Fibroblast of the conjunctiva (primary cell): ENCODE measurements at regions not wholly inside any gene's neighbourhood (a gene's known extent, or its start where the extent isn't known, plus 50 kb on each side); places are given as distances from the start of the nearest gene placed in this dataset.

Experiments used
- DNase-seq: peaks from one replicate; pipeline ENCODE4 v3.0.0-alpha.2; 2010; ENCODE audit warnings: low read depth

DNA sequence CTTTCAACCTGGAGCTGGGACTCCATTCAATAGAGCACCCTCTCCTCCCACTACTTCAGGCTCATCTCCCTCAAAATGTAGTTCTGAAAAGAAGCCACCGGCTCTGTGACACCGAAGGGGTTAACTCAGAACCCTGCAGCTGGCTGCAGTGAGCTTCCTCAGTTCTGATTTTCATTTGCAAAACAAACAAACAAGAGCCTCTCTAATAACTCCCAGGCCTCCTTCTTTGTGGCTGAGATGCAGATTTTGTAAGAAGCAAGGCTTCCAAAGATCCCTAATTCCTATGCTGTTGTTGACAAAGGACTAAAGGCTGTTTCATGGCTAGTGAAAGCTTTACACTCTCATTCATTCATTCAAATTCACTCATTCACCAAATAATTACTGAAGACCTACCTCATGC, 333.4 kb upstream of the TBX3 start:
- no peak for DNase-seq

DNA sequence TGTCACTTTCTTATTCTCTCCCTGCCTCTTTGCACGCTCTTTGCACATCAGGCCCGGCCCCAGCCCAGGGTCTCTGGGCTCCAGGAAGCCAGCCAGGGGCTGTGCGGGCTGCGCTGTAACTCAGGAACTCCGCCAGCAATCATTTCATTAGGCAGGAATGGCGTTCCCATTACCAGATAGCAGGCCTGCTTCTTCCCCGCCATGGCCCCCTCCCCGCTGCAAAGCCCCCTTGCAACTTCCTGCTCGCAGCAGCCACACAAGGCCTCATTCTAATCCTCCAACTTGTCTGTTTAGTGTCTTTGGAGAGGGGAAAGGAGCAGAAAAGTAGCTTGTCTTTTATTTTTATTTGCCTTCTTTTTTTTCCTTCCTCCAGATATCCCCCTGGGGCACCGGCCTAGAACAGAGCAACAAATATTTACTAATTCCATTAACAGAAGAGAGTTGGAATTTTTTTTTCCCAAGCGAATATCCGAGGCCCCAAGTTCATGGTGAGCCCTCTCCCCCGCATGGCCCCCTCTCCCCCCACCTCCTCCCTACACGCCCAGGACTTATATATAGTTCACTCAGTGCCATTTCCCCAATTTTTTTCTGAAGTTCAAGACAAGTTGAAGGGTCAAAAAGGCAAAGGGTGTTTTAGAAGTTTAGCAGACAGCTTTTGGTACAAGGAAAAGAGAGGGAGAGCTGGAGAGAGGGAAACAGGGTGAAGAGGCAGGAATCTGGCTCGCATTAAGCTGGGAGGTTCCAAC, 329.4 kb upstream of the TBX3 start:
- DNase-seq, result no peak

DNA sequence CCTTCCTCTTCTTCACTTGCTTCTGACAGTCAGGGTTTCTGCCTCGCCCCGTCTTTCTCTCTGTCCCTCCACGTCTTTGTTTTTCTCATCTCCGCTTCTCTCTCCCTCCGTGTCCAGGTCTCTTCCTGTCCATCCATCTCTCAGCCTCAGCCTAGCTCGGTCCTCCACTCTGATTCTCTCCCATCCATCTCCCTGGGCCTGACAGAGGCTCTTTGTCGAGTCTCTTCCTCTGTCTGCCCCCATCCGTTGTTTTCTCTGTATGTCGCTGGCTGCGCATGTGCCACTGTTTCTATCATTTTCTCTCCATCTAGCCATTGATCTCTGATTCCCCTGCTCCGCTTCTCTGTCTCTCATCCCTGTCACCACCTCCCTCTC, 328.9 kb upstream of the TBX3 start:
- DNase-seq, result no peak

DNA sequence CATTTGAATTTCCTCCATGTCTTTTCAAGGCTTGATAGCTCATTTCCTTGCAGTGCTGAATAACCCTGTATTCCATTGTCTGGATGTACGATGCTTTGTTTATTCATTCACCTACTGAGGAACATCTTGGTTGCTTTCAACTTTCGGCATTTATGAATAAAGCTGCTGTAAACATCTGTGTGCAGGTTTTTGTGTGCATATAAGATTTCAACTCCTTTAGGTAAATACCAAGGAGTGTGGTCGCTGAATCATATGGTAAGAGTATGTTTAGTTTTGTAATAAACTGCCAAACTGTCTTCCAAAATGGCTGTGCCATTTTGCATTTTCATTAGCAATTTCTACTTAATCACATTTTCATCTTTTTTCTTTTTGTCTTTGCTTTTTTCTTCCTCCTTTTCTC, 327.7 kb upstream of the TBX3 start:
- no peak for DNase-seq

DNA sequence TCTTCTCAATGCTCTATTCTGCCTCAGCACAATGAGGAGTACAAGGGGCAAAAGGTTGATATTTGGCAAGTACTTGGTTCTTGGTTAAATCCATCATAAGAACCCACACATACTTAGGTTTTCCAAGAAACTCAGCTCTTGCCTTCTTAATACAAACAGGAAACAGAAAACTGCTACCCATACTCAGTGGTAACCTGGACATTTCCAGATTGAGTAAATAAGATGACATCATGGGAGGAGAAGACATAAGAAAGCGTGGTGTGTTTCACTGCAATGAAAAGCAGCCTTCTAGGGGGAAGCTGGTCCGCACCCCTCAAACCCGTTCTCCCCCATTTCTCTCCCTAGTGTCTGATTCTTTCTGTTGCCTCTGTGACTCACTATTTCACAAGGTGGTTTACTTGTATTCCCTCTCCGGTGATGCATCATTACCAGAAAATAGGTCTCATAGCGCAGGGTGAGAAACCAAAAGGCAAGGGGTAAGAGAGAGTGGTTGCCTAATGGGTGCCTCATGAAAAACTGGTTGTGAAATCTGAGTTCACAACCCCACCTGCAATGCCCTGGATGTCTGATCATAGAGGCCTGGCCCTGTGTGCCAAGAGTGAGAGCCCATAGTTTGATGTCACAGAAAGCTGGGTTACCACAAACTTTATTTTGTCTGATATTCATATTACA, 326.5 kb upstream of the TBX3 start:
- no peak for DNase-seq

DNA sequence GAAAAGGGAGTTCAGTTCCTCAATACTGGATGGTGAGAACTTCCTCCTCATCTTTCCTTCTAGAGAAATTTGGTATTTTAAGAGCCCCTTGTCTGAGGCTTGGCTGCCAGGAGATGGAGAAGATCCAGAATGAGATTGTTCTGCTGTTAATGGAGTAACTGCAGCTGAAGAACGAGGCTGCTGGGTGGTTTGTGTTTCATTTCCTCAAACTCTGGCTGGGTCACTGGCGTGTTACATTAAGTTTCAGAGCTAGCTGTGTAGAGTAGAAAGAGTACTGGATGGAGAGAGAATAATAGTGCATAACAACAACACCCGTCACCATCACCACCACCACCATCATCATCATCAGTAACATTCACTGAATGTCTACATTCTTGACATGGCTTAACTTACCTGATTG, 325.0 kb upstream of the TBX3 start:
- no peak for DNase-seq

DNA sequence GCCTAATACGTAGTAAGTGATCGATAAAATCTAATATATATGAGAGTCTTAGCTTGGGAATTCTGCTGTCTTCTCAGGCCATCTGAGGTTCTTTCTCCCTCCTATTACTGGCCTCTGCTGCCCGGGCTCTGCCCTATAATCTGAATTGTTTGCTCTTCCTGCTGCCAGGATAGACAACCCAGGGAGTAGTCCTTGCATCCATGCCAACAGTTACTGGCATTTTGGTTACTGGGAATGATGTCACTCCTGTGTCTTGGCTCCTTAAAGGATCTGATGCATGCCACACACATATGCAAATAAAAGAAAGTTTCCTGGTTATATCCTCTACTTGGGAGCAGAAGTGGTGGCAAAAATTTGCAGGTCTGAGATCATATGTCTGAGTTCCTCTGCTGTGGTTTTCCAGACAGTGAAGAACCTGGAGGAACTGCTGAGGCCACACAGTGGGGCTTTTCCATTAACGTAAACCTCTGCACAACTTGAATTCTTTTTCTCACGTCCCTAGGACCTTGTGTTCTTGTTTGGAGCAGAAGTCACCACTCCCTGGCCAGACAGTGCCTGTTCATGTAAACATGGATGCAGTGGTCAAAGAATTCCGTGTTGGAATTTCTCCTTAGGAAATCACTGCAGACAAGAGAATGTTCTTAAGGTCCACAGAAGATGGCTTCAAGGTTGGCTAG, 320.6 kb upstream of the TBX3 start:
- no peak for DNase-seq

DNA sequence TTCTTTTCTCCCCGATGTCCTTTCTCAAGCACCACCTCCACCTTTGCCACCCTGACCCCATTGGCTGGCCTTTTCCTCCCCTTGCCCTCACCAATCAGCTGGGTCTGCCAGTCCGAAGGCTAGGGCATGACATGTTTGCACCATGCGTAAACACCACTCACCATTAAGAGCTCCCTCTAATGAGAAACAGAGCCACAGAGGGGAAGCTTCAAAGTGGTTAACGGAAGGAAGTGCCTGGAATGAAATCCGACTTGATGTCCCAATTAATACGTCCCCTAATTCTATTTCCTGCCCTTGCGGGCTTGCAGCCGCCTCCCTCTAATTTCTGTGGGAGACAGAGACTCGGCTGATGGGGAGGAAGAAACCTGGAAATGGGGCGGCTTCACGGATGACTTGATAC, 318.5 kb upstream of the TBX3 start:
- DNase-seq, result no peak

DNA sequence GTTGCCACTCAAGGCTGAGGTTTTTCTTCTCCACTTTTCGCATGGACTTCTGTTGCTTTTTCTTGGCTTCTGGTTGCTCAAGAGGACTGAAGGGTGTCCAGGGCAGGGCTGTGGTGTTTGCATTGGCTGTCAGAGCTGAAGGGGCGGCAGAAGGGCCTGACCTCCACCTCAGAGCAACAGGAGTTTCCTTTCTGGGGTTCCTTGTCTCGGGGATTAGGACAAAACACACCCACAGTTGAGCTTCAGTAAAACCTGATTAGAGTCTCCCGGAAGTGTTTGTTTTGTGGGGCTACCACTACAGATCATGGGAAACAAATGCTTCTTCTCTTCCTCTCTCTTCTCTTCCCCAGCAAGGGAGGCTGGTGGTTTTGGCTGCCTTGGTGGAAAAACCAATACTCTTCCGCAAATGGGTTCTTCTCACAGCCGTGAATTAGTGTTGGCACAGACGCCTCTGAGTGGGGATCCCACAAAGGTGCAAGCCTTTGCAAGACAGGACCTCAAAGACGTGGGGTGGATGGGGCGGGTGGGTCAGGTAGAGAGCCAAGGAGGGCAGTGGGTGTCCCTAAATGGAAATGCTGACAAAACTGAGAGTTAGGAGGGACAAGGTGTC, 317.7 kb upstream of the TBX3 start:
- no peak for DNase-seq

DNA sequence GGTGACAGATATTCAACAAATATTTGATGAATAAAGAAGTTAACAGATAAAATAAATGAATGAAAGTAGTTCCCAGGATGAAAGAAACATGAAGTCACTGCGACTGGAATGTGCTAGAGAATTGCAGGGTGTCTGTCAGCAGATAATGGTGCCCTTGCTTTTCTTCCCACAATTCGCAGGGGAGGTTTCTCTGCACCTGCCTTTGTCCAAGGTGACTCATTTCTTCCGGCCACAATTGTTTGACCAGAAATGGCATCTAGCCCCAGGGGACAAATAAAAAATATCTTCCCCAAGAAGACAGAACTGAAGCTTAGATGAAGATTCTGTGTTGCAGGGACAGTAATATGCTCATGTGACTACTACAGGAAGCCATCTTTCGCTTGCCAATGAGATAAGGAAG, 316.1 kb upstream of the TBX3 start:
- DNase-seq, result no peak

DNA sequence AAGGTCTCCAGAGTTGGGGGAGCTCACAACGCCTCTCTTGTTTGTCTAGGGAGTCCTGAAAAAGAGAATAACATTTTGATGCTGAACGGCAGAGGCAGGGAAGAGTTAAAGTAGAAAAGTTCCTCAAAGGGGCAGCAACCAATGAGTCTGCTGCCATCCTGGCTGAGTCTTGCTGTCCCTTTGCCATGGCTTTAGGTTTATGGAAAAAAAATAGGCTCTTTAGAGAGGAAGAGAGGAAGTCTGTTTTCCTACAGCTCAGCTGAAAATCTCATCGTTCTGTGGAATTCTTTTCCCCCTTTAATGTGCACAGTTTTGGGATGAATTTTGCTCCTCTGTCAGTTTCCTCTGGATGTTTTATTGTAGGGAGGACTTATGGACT, 314.8 kb upstream of the TBX3 start:
- DNase-seq, result no peak

DNA sequence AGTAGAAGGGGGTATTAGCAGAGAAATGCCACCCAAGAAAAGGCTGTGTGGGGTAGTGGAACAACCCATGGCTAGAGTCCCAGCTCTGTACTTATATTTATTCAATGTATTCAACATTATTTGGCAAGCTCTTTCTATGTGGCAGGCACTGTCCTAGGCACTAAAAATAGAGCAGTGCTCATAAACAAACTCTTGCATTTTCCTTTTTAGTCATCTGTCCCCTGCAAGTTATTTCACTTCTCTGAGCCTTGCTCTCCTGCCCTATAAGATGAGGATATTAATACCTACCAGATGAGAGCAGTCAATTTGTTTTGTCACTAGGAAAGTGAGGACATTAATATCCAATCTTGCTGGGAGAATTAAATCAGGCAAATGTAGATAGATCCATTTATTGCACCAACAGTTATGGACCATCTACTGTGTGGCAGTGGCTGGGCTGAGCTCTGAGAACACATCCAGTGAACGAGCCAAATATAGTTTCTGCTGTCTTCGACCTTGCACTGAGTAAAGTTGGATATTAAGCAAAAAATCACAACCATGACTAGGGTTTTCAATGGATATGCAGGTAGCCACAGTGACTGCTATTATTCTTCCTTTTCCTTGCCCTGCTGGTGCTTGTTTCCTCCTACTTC, 314.3 kb upstream of the TBX3 start:
- DNase-seq, result no peak

DNA sequence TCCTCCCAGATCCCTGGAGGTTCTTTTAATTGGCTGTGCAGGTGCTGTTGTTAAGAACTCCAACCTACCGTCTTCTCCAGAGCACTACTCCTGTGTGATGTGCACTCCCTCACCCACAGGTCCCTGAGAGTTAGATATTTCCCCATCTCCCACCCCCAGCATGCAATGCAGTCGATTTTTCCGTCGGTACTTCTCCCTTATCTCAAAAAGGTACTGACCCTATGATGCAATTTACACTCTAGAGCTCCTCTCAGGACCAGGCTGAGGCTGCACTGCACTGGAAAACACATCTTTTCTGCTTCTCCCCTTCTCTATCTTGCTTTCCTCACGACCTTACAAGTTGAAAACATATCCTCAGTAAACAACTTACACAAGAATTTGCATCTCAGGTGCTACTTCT, 312.4 kb upstream of the TBX3 start:
- DNase-seq, result no peak

DNA sequence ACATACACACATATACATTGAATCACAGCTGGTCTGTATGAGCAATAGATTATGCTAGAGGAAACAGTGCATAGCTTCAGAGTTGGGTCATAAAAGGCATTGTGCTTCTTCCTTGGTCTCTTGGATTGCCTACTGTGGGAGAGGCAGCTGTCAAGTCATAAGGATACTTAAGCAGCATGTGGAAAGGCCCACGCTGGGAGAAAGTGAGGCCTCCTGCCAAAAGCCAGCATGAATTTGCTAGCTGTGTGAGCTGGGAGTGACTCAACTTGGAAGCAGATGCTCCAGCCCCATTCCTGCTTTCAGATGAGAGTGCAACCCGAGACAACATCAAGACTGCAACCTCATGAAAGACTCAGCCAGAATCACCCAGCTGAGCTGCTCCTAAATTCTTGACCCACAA, 311.9 kb upstream of the TBX3 start:
- no peak for DNase-seq

DNA sequence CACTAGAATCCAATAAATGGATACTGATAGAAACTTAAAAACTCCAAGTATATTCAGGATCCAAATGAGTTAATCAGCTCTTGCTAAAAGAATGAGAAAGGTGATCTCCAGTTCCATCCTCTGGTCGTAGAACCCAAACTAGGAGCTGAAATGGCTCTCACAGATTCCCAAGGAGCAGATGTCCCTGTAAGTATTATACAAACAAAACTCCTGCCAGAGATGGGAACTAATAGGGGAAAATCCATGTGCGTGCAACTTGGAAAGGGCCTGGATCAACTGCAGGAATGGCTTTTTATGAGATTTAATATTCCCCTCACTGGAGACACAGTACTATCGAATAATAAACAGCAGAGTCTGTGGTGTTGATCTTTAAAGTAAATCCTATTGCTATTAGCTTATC, 309.2 kb upstream of the TBX3 start:
- no peak for DNase-seq

DNA sequence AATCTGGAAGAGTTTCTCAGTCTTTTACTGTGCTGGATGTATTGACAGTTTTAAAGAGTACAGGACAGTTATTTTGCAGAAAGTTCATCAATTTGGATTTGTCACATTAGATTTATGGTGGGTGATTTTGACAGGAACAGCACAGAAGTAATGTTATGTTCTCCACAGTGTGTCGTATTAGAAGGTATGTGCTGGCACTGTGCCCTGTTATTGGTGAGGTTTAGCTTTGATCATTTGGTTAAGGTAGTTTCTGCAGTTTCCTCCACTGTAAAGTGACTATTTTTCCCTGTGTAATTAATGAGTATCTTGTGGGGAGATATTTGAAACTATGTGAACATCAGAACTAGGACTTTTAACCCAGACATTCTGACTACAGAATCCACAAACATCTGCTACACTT, 308.5 kb upstream of the TBX3 start:
- no peak for DNase-seq

DNA sequence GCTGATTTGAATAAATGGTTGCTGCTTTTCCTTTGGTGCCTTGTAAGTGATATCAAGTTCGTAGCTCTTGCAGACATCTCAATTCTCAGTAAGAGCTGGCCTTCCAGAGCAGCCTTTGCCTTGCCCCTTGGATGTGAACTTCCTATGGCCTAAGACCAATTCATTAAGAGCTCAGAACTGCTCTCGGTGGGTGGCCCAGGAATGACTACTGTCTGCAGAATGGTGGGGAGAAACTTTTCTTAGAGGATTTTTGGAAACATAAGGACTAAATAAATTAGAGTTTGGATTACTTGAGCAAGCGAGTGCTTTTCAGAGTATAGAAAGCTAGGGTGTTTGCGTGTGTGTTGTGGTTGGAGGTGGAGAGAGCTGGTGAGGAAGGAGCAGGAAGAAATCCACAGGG, 306.4 kb upstream of the TBX3 start:
- no peak for DNase-seq

DNA sequence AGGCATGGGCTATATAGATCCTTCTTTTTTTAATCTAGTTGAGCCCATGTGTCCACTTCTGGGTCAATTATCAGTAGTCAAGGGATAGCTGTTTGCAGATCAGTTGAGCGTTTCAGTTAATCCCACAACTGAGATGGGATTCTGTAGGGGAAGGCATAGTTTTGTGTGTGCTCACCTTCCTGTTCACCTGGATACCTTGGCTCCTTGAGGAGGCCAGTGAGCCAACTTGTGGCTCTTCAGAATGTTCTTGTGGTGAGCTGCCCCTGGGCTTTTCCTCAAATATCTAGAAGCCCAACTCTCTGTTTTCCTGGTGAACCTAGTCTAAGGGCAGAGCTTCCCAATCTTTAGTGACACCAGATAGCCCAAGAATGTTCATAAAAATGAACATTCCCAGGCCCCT, 302.9 kb upstream of the TBX3 start:
- DNase-seq, result no peak

DNA sequence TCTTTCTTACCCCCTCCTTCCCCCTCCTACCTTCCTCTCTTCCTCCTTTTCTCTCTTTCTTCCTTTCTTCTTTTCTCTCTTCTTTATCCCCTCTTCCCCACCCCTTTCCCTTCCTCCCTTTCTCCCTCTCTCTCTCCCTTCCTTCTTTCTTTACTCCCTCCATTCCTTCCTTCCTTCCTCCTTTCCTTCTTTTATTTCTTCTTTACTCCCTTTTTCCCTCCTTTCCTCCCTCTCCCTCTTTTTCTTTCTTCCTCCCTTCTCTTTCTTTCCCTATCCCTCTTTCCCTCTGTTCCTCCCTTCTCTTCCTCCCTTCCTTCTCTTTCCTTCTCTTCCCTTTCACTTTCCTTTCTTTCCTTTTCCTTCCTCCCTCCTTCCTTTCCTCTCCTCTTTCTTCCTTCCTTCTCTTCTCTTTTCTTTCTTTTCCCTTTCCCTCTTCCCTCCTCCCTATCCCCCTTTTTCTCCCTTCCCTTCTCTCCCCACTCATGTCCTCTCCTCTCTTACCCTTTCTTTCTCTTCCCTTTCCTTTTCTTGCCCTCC, 302.3 kb upstream of the TBX3 start:
- no peak for DNase-seq

DNA sequence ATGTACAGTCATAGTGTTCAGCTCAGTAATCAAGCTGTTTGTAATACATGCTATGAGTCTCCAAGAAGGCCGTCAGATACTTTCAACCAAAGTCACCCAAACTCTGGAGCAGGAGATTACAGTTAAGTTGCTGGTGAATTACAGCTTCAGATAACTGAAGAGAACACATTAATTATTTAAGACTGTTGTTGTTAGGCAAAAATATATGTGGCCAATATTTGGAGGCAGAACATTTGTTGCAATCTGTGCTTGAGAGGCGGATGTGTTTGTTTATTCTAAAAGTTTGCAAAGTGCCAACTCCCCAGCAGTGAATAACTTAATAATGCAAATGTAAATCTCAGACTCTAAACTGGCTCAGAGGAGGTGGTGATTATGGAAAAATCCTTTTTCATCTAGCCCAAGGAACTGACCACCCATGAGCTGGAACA, 300.7 kb upstream of the TBX3 start:
- no peak for DNase-seq

DNA sequence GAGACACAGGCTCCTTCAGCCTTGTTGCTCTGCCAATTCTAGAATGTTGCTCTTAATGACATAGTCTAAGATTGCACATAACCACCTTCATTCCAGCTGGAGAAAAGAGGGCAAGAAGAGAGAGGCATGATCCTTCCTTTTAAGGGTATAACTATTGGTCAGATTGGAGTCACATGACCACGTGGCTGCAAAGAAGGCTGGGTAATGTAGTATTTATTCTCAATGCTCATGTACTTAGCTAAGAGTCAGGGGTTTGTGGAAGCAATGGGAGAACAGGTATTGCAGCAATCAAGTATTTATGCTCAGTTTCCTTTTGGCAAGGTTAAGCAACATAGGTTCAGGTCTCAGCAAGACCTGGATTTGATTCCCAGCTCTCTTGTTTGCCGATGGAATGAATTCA, 298.8 kb upstream of the TBX3 start:
- no peak for DNase-seq

DNA sequence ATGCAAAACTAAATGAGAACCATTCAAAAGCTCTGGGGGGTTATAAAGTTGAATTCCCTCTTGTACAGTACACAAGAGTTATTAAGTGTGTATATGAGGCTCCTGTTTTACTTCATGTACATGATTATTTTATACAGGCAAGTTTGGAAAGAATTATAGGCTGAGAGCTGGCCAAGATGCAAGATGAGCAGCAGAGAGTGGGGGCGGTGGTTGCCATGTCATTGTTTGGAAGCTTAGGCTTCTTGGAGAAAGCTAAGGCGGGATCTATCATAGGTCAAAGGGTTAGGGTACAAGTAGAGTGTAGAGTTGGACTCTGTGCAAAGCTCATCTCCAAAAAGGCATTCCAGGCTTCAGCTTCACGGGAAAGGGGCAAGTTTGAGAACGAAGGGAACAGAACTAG, 297.1 kb upstream of the TBX3 start:
- DNase-seq, result peak; percentile 31
